ENCODE measurements at regions not wholly inside any gene's neighbourhood (a gene's known extent, or its start where the extent isn't known, plus 50 kb on each side); places are given as distances from the start of the nearest gene placed in this dataset.

DNA sequence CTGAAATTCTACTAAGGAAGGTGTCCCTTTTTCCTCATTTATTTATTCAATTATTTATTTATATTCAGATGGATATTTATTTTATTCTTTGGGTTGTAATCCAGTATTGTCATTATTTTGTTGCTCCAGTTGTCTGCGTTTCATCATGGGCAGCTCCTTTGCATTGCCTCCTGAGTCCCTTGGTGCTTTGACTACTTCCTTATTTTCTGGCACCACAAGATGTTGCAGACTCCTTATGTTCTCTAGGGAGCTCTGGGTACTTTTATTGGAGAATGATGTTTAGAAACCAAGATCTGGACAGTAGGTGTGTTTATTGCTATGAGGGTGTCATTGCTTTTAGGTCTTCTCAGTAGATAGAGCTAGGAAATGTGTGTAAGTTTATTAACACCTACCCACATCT is 59.9 kb upstream of the ERRFI1 start:
- DNase-seq (ENCODE audit: low spot score) = no peak

DNA sequence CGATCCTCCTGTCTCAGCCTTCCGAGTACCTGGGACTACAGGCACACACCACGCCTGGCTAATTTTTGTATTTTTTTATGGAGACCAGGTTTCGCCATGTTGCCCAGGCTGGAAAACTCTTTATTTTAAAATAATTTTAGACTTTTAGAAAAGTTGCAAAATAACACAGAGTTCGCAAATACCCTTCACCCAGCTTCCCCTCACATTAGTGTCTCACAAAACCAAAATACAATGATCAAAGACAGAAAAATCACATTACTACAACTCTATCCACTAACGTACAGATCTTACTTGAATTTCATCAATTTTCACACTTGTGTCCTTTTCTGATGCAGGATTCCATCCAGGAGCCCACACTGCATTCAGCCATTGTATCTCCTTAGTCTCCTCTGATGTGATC is 58.8 kb upstream of the ERRFI1 start:
- DNase-seq (ENCODE audit: low spot score) = no peak

DNA sequence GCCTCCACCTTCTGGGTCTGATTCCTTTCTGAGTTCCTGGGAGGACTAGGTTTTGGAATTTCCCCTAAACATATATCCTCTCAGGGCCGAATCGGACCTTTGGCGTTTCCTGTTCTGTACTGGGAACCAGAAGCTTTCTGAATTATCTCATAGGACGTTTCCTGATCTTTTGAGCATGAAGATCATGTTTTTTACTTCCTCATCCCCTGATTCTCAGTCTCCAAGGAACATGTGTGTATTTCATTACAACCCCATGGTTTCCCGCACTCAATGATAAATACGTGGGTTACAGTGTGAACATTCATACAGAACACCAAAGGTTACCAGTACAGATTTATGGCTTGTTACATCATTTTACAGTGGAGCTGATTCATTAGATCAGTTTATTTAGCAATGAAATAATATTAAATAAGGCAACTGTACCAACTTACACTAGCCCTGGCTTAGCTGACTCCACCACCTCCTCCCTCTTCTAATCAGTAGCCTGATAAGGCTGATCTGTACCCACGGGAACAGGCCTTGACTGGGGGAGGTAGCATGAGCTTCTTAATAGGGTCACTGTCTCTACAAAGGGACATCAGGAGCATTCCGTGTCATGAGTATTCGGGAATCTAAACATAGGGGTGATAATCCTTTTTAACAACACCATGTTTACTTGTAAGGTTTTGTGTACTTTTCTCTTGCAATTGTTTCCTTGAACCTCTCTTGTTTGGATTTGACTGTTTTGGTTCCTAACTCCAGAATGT is 57.8 kb upstream of the ERRFI1 start:
- no peak for DNase-seq (ENCODE audit: low spot score)

DNA sequence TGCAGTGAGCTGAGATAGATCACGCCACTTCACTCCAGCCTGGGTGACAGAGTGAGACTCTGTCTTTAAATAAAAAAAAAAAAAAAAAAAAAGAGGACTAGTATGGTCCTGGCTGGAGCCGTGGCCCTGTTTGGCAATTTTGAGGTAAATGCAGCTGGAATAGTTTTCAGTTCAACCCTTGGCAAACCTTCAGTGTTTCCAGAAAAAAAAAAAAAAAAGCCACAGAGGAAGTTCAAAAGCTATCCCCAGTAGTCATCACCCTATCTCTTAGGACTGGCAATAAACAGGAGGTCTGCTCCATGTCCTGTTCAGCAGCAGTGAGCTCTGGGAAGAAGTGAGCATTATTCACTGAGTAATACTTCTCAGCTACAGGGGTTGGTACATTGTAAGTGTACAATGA is 56.8 kb upstream of the ERRFI1 start:
- peak; percentile 64 for DNase-seq (ENCODE audit: low spot score)

DNA sequence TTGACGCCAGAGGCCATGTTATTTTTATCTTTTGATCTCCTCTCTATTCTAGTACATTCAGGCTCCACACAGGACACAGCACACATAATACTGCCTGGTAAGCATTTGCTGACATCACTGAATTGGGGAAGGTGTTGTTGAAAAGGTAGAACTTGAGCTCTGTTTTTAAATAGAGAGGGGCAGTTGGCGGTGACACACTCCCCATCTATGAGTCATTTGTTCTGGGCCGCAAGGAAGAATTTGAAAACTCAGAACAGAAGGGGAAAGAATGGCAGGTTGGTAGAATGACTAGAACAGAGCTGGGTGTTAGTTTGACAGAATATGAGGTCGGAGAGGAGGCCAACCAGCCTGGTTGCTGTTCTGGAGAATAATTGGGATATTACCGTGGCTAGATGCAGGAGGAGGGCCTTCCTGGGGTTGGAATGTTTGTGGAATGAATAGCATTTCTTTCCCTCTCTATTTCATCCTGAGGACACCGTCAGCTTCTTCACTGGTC is 52.1 kb upstream of the ERRFI1 start:
- DNase-seq (ENCODE audit: low spot score) = peak; percentile 47

DNA sequence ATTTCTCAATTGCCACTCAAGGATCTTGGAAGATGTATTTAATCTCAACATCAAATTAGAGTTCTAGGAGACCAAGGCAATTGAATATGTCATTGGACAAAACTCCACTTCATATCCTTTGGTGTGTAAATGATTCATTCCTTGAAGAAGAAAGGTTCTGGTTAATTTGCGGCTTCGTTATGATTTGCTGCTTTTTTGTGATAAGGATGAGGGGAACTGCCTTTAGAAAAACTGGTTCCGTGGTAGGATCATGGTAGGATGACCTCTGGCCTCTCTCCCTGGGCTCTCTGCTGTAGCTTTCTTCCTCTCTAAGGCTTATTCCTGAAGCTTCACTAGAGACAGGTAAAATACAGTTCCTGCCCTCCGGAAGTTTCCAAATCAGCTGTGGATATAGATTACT is 51.5 kb upstream of the ERRFI1 start:
- no peak for DNase-seq (ENCODE audit: low spot score)

DNA sequence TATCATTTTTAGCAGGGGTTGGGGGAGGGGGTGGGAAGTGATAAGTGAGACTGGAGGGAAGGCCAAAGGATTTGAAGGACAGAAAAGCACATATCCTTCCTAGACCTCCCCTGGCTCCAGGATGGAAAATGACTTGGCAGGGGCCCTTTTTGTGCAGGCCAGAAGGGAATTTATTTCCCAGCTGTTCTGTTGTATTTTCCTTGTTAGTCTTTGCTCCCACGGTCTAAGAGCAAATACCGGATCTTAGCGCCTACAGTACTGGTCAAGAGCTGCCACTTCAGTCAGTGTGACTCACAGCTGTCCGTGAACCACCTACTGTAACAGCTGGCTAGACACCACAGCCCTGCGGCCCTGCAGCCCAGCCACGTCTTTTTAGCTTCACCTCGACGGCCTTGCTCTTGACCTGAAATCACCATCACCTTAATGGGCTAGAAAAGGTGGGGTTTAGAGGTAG is 51.0 kb upstream of the ERRFI1 start:
- DNase-seq (ENCODE audit: low spot score) = peak; percentile 85

DNA sequence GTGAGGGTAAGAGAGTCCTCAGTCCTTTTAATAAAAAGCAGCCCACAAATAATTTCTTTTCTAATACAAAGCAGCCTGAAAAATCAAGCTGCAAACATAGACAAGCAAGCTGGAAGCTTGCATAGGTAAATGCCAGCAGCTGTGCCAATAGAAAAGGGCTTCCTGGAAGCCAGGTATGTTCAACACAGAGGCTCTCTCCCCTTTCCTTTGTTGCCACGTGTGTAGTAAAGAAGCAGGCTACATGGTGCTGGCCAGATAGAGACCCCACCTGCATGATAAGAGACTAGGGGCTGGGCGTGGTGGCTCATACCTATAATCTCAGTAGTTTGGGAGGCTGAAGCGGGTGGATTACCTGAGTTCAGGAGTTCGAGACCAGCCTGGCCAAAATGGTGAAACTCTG is 50.1 kb upstream of the ERRFI1 start:
- no peak for DNase-seq (ENCODE audit: low spot score)

All from AG20443 (cell line).